Breast epithelium (tissue), 4 donors: ENCODE measurements at regions not wholly inside any gene's neighbourhood (a gene's known extent, or its start where the extent isn't known, plus 50 kb on each side); places are given as distances from the start of the nearest gene placed in this dataset.

Experiments used
- DNase-seq, 2 donors: peaks; one replicate each; pipeline ENCODE4 v3.0.0-alpha.2; 2019; ENCODE audit warnings: low spot score in 2 of 2
- H3K27ac ChIP-seq, 2 donors: fragments of 200-600 bp; sonication (generic) in 1 of 2; one replicate each; pipeline ENCODE4 v1.5.1; 2016 to 2019; ENCODE audit warnings: mild to moderate bottlenecking in 1 of 2
- H3K27me3 ChIP-seq, 2 donors: fragments of 200-600 bp; sonication (generic) in 1 of 2; one replicate each; pipeline versions ENCODE4 v1.5.1 to v1.6.0; 2017 to 2019; ENCODE audit warnings: control low read depth in 1 of 2, mild to moderate bottlenecking in 1 of 2
- H3K36me3 ChIP-seq: fragments of 200-600 bp; one replicate; pipeline ENCODE4 v1.5.1; 2019
- H3K4me1 ChIP-seq, 2 donors: fragments of 200-600 bp; sonication (generic); one replicate each; pipeline ENCODE4 v1.5.1; 2016 to 2019; ENCODE audit warnings: control low read depth in 1 of 2
- H3K4me3 ChIP-seq, 3 donors: fragments of 200-600 bp; sonication (generic); 1 replicate in 2 of 3; 2 replicates in 1 of 3; pipeline ENCODE4 v1.5.1; 2016 to 2019; ENCODE audit warnings: mild to moderate bottlenecking in 3 of 3, moderate library complexity in 2 of 3
- H3K9me3 ChIP-seq, 2 donors: fragments of 200-600 bp; sonication (generic) in 1 of 2; one replicate each; pipeline ENCODE4 v1.5.1; 2016 to 2019; ENCODE audit warnings: control low read depth in 1 of 2
- POLR2A ChIP-seq: fragments of 450-650 bp; IDR thresholded peaks from one replicate; pipeline ENCODE4 v1.6.1; 2016; ENCODE audit warnings: antibody characterized with exemption, mild to moderate bottlenecking, moderate library complexity
- POLR2AphosphoS5 ChIP-seq, 3 donors: sonication (generic); formaldehyde crosslinking; IDR thresholded peaks; one replicate each; pipeline ENCODE4 v1.6.1; 2017; ENCODE audit warnings: antibody characterized with exemption in 3 of 3
- intact Hi-C: fragments of 100-400 bp; cut with DNase I; formaldehyde crosslinking; loops from one replicate; pipeline ENCODE4 v1.15.1; 2023; ENCODE audit warnings: low total_unique reads
- TF ChIP-seq, protein P1 (sequence below), 3 donors: fragments of 450-650 bp; IDR thresholded peaks; one replicate each; pipeline ENCODE4 v1.5.1; 2016 to 2017; ENCODE audit warnings: antibody characterized with exemption in 3 of 3, mild to moderate bottlenecking in 3 of 3, moderate library complexity in 3 of 3

DNA sequence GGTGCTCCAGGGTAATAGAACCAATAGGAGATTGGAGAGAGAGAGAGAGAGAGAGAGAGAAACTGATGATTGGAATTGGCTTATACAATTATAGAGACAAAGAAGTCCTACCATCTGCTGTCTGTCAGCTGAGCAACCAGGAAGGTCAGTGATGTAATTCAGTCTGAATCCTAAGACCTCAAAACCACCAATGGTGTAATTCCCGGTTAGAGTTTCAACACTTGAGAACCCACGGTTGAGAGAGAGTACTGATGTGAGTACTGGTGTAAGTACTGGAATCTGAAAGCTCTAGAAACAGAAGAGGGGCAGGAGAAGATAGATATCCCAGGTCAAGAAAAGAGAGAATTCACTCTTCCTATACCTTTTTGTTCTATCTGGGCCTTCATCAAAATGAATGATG is 775.8 kb downstream of the EFNA5 start:
- Histone ChIP-seq H3K9me3 (no peaks in the 10 kb centered on the region), H3K27ac (no peak overlapping the region), H3K36me3 (no peaks in the 10 kb centered on the region), H3K27me3 (no peaks in the 10 kb centered on the region), H3K4me1 (no peaks in the 10 kb centered on the region), H3K4me3 (no peak overlapping the region)
- intact Hi-C loops, result no loop called here
- DNase-seq, result no peak
- TF ChIP-seq POLR2AphosphoS5 (IDR thresholded peaks at IDR 0.05) (no peak), POLR2A (no peak)
- TF ChIP-seq, protein P1, sequence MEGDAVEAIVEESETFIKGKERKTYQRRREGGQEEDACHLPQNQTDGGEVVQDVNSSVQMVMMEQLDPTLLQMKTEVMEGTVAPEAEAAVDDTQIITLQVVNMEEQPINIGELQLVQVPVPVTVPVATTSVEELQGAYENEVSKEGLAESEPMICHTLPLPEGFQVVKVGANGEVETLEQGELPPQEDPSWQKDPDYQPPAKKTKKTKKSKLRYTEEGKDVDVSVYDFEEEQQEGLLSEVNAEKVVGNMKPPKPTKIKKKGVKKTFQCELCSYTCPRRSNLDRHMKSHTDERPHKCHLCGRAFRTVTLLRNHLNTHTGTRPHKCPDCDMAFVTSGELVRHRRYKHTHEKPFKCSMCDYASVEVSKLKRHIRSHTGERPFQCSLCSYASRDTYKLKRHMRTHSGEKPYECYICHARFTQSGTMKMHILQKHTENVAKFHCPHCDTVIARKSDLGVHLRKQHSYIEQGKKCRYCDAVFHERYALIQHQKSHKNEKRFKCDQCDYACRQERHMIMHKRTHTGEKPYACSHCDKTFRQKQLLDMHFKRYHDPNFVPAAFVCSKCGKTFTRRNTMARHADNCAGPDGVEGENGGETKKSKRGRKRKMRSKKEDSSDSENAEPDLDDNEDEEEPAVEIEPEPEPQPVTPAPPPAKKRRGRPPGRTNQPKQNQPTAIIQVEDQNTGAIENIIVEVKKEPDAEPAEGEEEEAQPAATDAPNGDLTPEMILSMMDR (IDR thresholded peaks at IDR 0.05), result no peak

- Histone ChIP-seq H3K27ac (no peak overlapping the region), H3K36me3 (no peaks in the 10 kb centered on the region), H3K4me1 (no peaks in the 10 kb centered on the region), H3K9me3 (no peaks in the 10 kb centered on the region), H3K4me3 (no peak overlapping the region), H3K27me3 (no peaks in the 10 kb centered on the region)
- intact Hi-C loops, result no loop called here
- TF ChIP-seq, protein P1 (IDR thresholded peaks at IDR 0.05), result no peak
- no peak for TF ChIP-seq POLR2AphosphoS5 (IDR thresholded peaks at IDR 0.05)
- TF ChIP-seq POLR2A, result no peak
- no peak for DNase-seq
Measured at GRCh38 chr5:106882035-106882434, 788.7 kb downstream of the EFNA5 start.

DNA sequence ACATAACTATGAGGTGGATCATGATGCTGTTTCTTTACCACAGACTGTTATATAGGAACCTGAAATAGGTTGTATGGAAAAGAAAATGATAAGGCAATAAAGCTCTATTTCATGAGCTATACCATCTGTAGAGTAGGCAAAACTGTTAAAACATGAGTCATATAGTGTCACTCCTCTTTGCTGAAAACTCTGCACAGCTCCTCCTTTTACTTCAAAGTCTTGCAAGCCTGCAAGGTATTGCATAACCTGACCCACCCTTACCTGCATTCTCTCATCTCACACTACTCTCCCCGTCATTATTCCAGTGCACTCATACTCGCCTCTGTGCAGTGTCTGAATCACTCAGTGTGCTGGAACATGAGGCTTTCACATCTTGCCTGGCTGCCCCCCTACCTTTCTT is 790.1 kb downstream of the EFNA5 start:
- no peak for TF ChIP-seq POLR2AphosphoS5 (IDR thresholded peaks at IDR 0.05)
- no peak for TF ChIP-seq POLR2A
- TF ChIP-seq, protein P1 (IDR thresholded peaks at IDR 0.05), result no peak
- H3K9me3 ChIP-seq, result peaks cover 8 to 12% of the 10 kb centered on the region in 2 donors
- intact Hi-C loops, result no loop called here
- H3K36me3 ChIP-seq, result no peaks in the 10 kb centered on the region
- H3K27ac ChIP-seq, result no peak overlapping the region
- H3K4me3 ChIP-seq, result no peak overlapping the region
- DNase-seq, result no peak
- no peaks in the 10 kb centered on the region for H3K4me1 ChIP-seq
- no peaks in the 10 kb centered on the region for H3K27me3 ChIP-seq

GRCh38 chr5:106877881-106878280 is 792.9 kb downstream of the EFNA5 start:
- intact Hi-C loops, result no loop called here
- DNase-seq, result no peak
- Histone ChIP-seq H3K4me1 (no peaks in the 10 kb centered on the region), H3K36me3 (no peaks in the 10 kb centered on the region), H3K9me3 (peaks cover 8 to 12% of the 10 kb centered on the region in 2 donors), H3K4me3 (no peak overlapping the region), H3K27ac (no peak overlapping the region), H3K27me3 (no peaks in the 10 kb centered on the region)
- TF ChIP-seq, protein P1 (IDR thresholded peaks at IDR 0.05), result no peak
- no peak for TF ChIP-seq POLR2AphosphoS5 (IDR thresholded peaks at IDR 0.05)
- TF ChIP-seq POLR2A, result no peak

DNA sequence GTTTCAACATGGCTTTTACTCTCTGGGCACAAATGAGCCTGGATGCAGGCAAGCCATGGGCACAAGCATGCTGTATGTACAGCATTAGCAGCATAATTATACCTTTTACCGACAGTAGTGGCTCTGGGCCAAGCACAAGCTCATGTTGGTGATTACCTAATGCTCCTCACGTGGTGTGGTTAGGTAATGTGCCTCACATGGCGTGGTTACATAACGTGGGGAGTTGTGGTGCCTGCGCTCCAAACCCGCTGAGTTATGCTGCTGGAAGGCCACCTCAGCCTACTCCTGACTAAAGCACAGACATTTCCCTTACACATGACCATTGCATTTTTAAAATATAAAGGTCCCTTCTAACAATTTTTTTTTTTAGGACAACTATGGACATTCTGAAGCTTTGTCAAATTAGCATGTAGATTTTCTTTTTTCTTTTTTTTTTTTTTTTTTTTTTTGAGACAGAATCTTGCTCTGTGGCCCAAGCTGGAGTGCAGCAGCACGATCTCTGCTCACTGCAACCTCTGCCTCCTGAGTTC is 794.0 kb downstream of the EFNA5 start:
- Histone ChIP-seq H3K4me3 (no peak overlapping the region), H3K27me3 (no peaks in the 10 kb centered on the region), H3K9me3 (peaks cover 8 to 12% of the 10 kb centered on the region in 2 donors), H3K36me3 (no peaks in the 10 kb centered on the region), H3K27ac (no peak overlapping the region), H3K4me1 (no peaks in the 10 kb centered on the region)
- TF ChIP-seq POLR2A, result no peak
- TF ChIP-seq, protein P1 (IDR thresholded peaks at IDR 0.05), result no peak
- TF ChIP-seq POLR2AphosphoS5 (IDR thresholded peaks at IDR 0.05), result no peak
- DNase-seq, result no peak
- intact Hi-C loops, result no loop called here
